Cardiac muscle cell (in vitro differentiated cells and primary cell): ENCODE measurements at regions not wholly inside any gene's neighbourhood (a gene's known extent, or its start where the extent isn't known, plus 50 kb on each side); places are given as distances from the start of the nearest gene placed in this dataset.

Source experiments
- DNase-seq, 2 donors: peaks; one replicate each; pipeline versions ENCODE4 v3.0.0 to v3.0.0-alpha.2; 2010 to 2017; ENCODE audit warnings: low read depth in 1 of 2, low spot score in 1 of 2
- H3K27ac ChIP-seq: fragments of 200-600 bp; sonication (generic); 2 replicates; pipeline ENCODE4 v1.5.1; 2016
- H3K27me3 ChIP-seq: fragments of 200-600 bp; sonication (generic); 2 replicates; pipeline ENCODE4 v1.6.0; 2016; ENCODE audit warnings: control low read depth
- H3K36me3 ChIP-seq: fragments of 200-600 bp; sonication (generic); 2 replicates; pipeline ENCODE4 v1.5.1; 2016; ENCODE audit warnings: control low read depth
- H3K4me1 ChIP-seq: fragments of 200-600 bp; sonication (generic); 2 replicates; pipeline ENCODE4 v1.8.1; 2017; ENCODE audit warnings: low read depth, mild to moderate bottlenecking, mixed run types
- H3K4me3 ChIP-seq: fragments of 200-600 bp; sonication (generic); 2 replicates; pipeline ENCODE4 v1.5.1; 2016; ENCODE audit warnings: mild to moderate bottlenecking
- H3K9me3 ChIP-seq: fragments of 200-600 bp; sonication (generic); 2 replicates; pipeline ENCODE4 v1.5.1; 2017; ENCODE audit warnings: low read depth, mild to moderate bottlenecking, control low read depth
- TF ChIP-seq, protein P1 (sequence below): IDR thresholded peaks from 2 replicates; pipeline ENCODE4 v1.5.1; 2012; ENCODE audit warnings: low read depth, mild to moderate bottlenecking, low read length

- no peak for DNase-seq
- H3K9me3 ChIP-seq, result no peaks in the 10 kb centered on the region
- H3K27ac ChIP-seq, result no peak overlapping the region
- TF ChIP-seq, protein P1, sequence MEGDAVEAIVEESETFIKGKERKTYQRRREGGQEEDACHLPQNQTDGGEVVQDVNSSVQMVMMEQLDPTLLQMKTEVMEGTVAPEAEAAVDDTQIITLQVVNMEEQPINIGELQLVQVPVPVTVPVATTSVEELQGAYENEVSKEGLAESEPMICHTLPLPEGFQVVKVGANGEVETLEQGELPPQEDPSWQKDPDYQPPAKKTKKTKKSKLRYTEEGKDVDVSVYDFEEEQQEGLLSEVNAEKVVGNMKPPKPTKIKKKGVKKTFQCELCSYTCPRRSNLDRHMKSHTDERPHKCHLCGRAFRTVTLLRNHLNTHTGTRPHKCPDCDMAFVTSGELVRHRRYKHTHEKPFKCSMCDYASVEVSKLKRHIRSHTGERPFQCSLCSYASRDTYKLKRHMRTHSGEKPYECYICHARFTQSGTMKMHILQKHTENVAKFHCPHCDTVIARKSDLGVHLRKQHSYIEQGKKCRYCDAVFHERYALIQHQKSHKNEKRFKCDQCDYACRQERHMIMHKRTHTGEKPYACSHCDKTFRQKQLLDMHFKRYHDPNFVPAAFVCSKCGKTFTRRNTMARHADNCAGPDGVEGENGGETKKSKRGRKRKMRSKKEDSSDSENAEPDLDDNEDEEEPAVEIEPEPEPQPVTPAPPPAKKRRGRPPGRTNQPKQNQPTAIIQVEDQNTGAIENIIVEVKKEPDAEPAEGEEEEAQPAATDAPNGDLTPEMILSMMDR, result no peak
- no peaks in the 10 kb centered on the region for H3K27me3 ChIP-seq
- H3K4me3 ChIP-seq, result no peak overlapping the region
- H3K36me3 ChIP-seq, result no peaks in the 10 kb centered on the region
- H3K4me1 ChIP-seq, result no peaks in the 10 kb centered on the region
Measured at GRCh38 chr11:116348226-116348625, 424.6 kb downstream of the BUD13 start.

- Histone ChIP-seq H3K27ac (no peak overlapping the region), H3K27me3 (no peaks in the 10 kb centered on the region)
- TF ChIP-seq, protein P1, result no peak
Measured at GRCh38 chr11:116345575-116345974, 427.2 kb downstream of the BUD13 start.

GRCh38 chr11:116344601-116345000 is 428.2 kb downstream of the BUD13 start:
- H3K4me1 ChIP-seq, result no peaks in the 10 kb centered on the region
- H3K4me3 ChIP-seq, result no peak overlapping the region
- no peaks in the 10 kb centered on the region for H3K36me3 ChIP-seq
- H3K27me3 ChIP-seq, result no peaks in the 10 kb centered on the region
- no peak for DNase-seq
- no peaks in the 10 kb centered on the region for H3K9me3 ChIP-seq
- no peak overlapping the region for H3K27ac ChIP-seq
- TF ChIP-seq, protein P1, result no peak

More at GRCh38 chr11:116345575-116345974, 427.2 kb downstream of the BUD13 start:
- Histone ChIP-seq H3K4me3 (no peak overlapping the region), H3K36me3 (no peaks in the 10 kb centered on the region), H3K4me1 (no peaks in the 10 kb centered on the region), H3K9me3 (no peaks in the 10 kb centered on the region)
- DNase-seq, result no peak

DNA sequence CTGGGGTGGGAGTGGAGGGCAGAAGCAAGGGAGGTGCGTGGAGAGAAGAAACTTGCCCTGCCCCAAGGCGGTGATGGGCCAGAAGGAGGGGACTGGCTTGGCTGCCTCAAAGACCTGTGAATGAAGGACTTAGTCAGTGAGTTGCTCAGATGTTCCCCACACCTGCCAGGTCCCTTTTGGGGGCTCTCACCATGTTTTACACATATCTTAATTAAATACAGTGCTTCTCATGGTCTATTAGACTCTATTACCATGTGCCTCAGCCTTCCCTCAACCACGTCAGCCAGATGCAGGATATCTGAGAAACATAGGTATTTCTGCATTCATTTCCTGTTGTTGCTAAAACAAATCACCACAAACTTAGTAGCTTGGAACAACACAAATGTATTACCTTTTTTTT is 429.5 kb downstream of the BUD13 start:
- Histone ChIP-seq H3K9me3 (no peaks in the 10 kb centered on the region), H3K36me3 (no peaks in the 10 kb centered on the region), H3K4me3 (no peak overlapping the region), H3K27me3 (no peaks in the 10 kb centered on the region), H3K27ac (no peak overlapping the region), H3K4me1 (no peaks in the 10 kb centered on the region)
- no peak for DNase-seq
- TF ChIP-seq, protein P1, result no peak

GRCh38 chr11:116342148-116342547 is 430.6 kb downstream of the BUD13 start:
- no peaks in the 10 kb centered on the region for H3K9me3 ChIP-seq
- H3K27ac ChIP-seq, result no peak overlapping the region

More at GRCh38 chr11:116342148-116342547, 430.6 kb downstream of the BUD13 start:
- no peak for DNase-seq
- H3K4me3 ChIP-seq, result no peak overlapping the region
- TF ChIP-seq, protein P1, result no peak
- no peaks in the 10 kb centered on the region for H3K4me1 ChIP-seq
- H3K36me3 ChIP-seq, result no peaks in the 10 kb centered on the region
- H3K27me3 ChIP-seq, result no peaks in the 10 kb centered on the region
